GM23338 (cell line): ENCODE measurements at regions not wholly inside any gene's neighbourhood (a gene's known extent, or its start where the extent isn't known, plus 50 kb on each side); places are given as distances from the start of the nearest gene placed in this dataset.
A peak's percentile ranks its signal among the peaks of the same experiment; 100 is the strongest.

Experiments used
- ATAC-seq: fragments of 200-7000 bp; cut with Tn5 transposase; 3 replicates; pipeline ENCODE4 v1.9.1; 2020
- DNase-seq: peaks from one replicate; pipeline ENCODE4 v3.0.0-alpha.2; 2015; ENCODE audit warnings: low spot score
- H2AFZ ChIP-seq: fragments of 200-600 bp; sonication (generic); 2 replicates; pipeline ENCODE4 v1.8.0; 2016; ENCODE audit warnings: antibody characterized with exemption, mild to moderate bottlenecking, moderate library complexity
- H3F3A ChIP-seq: fragments of 200-600 bp; sonication (generic); replicated peaks from 2 replicates; pipeline ENCODE4 v1.8.0; 2017; ENCODE audit warnings: antibody characterized with exemption, mixed run types, low read depth
- H3K27ac ChIP-seq: fragments of 200-600 bp; sonication (generic); 2 replicates; pipeline ENCODE4 v1.6.1; 2016; ENCODE audit warnings: low read depth
- H3K27me3 ChIP-seq: fragments of 200-600 bp; sonication (generic); 2 replicates; pipeline ENCODE4 v1.8.0; 2016; ENCODE audit warnings: mild to moderate bottlenecking, mixed run types, moderate library complexity; ENCODE audit not compliant: insufficient read depth
- H3K36me3 ChIP-seq: fragments of 200-600 bp; sonication (generic); 2 replicates; pipeline ENCODE4 v1.8.0; 2016; ENCODE audit warnings: mild to moderate bottlenecking; ENCODE audit not compliant: insufficient read depth
- H3K4me1 ChIP-seq: fragments of 200-600 bp; sonication (generic); 2 replicates; pipeline ENCODE4 v1.8.0; 2016; ENCODE audit warnings: mild to moderate bottlenecking, moderate library complexity; ENCODE audit not compliant: insufficient read depth
- H3K4me2 ChIP-seq: fragments of 200-600 bp; sonication (generic); 2 replicates; pipeline ENCODE4 v1.7.1; 2017; ENCODE audit warnings: mixed run types
- H3K4me3 ChIP-seq: fragments of 200-600 bp; sonication (generic); 2 replicates; pipeline ENCODE4 v1.6.1; 2016; ENCODE audit warnings: mixed run types
- H3K79me2 ChIP-seq: fragments of 200-600 bp; sonication (generic); replicated peaks from 2 replicates; pipeline ENCODE4 v1.8.0; 2017; ENCODE audit warnings: mild to moderate bottlenecking; ENCODE audit not compliant: insufficient read depth
- H3K9me2 ChIP-seq: fragments of 200-600 bp; sonication (generic); 2 replicates; pipeline ENCODE4 v1.8.0; 2017; ENCODE audit not compliant: insufficient read depth
- H4K20me1 ChIP-seq: fragments of 200-600 bp; sonication (generic); replicated peaks from 2 replicates; pipeline ENCODE4 v1.8.0; 2017; ENCODE audit warnings: mild to moderate bottlenecking; ENCODE audit not compliant: insufficient read depth
- H3K27ac Mint-ChIP-seq: 2 replicates; pipeline ENCODE4 v1.8.0; 2020; ENCODE audit warnings: inconsistent platforms, mild to moderate bottlenecking, moderate library complexity, mixed read lengths
- H3K27me3 Mint-ChIP-seq: 3 replicates; pipeline ENCODE4 v1.8.0; 2022; ENCODE audit warnings: low read depth, mild to moderate bottlenecking, moderate library complexity, mixed read lengths, inconsistent platforms; ENCODE audit not compliant: insufficient read depth, poor library complexity
- H3K36me3 Mint-ChIP-seq: 3 replicates; pipeline ENCODE4 v1.8.0; 2021; ENCODE audit warnings: low read depth, mild to moderate bottlenecking, inconsistent platforms, moderate library complexity, mixed read lengths
- H3K4me1 Mint-ChIP-seq: 3 replicates; pipeline ENCODE4 v1.8.0; 2020; ENCODE audit warnings: mild to moderate bottlenecking, inconsistent platforms, mixed read lengths
- H3K4me3 Mint-ChIP-seq: 3 replicates; pipeline ENCODE4 v1.8.0; 2021; ENCODE audit warnings: moderate library complexity, mild to moderate bottlenecking, inconsistent platforms, mixed read lengths
- H3K9me3 Mint-ChIP-seq: 3 replicates; pipeline ENCODE4 v1.8.0; 2020; ENCODE audit warnings: moderate library complexity, mild to moderate bottlenecking, inconsistent platforms, mixed read lengths
- CREB1 ChIP-seq: fragments of 250-450 bp; sonication (Bioruptor Pico); IDR thresholded peaks from 2 replicates; pipeline ENCODE4 v1.5.0; 2020; ENCODE audit warnings: low read depth, mild to moderate bottlenecking, moderate library complexity
- CTCF ChIP-seq, 2 experiments: fragments of 200-600 bp in 1 of 2; sonication (generic) in 1 of 2; conservative IDR thresholded peaks; 2 replicates each; pipeline versions ENCODE4 v1.5.1 to v1.6.1; 2016 to 2017; ENCODE audit warnings: antibody characterized with exemption in 2 of 2, low read depth in 2 of 2, mild to moderate bottlenecking in 2 of 2, moderate library complexity in 1 of 2
- ETS1 ChIP-seq: IDR thresholded peaks from 2 replicates; pipeline ENCODE4 v1.6.1; 2016; ENCODE audit warnings: antibody characterized with exemption
- EZH2 ChIP-seq: fragments of 200-600 bp; sonication (generic); IDR thresholded peaks from one replicate; pipeline ENCODE4 v1.8.0; 2017; ENCODE audit warnings: antibody characterized with exemption, mild to moderate bottlenecking, low read depth; ENCODE audit not compliant: unreplicated experiment
- EZH2phosphoT487 ChIP-seq: fragments of 200-600 bp; sonication (generic); IDR thresholded peaks from one replicate; pipeline ENCODE4 v1.8.1; 2018; ENCODE audit warnings: antibody characterized with exemption; ENCODE audit not compliant: unreplicated experiment
- JUNB ChIP-seq: IDR thresholded peaks from one replicate; pipeline ENCODE4 v1.6.1; 2016; ENCODE audit warnings: antibody characterized with exemption; ENCODE audit not compliant: unreplicated experiment
- NANOG ChIP-seq: IDR thresholded peaks from 2 replicates; pipeline ENCODE4 v1.6.1; 2016; ENCODE audit warnings: antibody characterized with exemption, borderline replicate concordance
- POLR2AphosphoS5 ChIP-seq: IDR thresholded peaks from 2 replicates; pipeline ENCODE4 v1.6.1; 2016; ENCODE audit warnings: antibody characterized with exemption, low read depth
- REST ChIP-seq: IDR thresholded peaks from one replicate; pipeline ENCODE4 v1.6.1; 2018; ENCODE audit warnings: antibody characterized with exemption; ENCODE audit not compliant: unreplicated experiment
- STAT1 ChIP-seq: IDR thresholded peaks from one replicate; pipeline ENCODE4 v1.6.1; 2016; ENCODE audit warnings: antibody characterized with exemption; ENCODE audit not compliant: unreplicated experiment
- ZNF114 ChIP-seq: fragments of 250-450 bp; sonication (Bioruptor Pico); IDR thresholded peaks from 2 replicates; pipeline ENCODE4 v1.5.0; 2020; ENCODE audit warnings: mild to moderate bottlenecking, moderate library complexity
- ZNF331 ChIP-seq: fragments of 250-450 bp; sonication (Bioruptor Pico); IDR thresholded peaks from 2 replicates; pipeline ENCODE4 v1.5.0; 2020; ENCODE audit warnings: low read depth, mild to moderate bottlenecking, moderate library complexity

- no peak overlapping the region for H3K4me3 Mint-ChIP-seq
- no peaks in the 10 kb centered on the region for H3K9me3 Mint-ChIP-seq
- peaks cover 6% of the 10 kb centered on the region; the same call in 1 of the 2 replicates for H3K4me1 ChIP-seq
- no peaks in the 10 kb centered on the region for H4K20me1 ChIP-seq
- H3K4me1 Mint-ChIP-seq, result peaks cover 53% of the 10 kb centered on the region
- H3K36me3 ChIP-seq, result no peaks in the 10 kb centered on the region
- no peak for DNase-seq
- H3K79me2 ChIP-seq, result no peaks in the 10 kb centered on the region
- TF ChIP-seq EZH2 (no peak), STAT1 (no peak), REST (no peak), ZNF114 (CRISPR knock-in tag) (no peak), NANOG (no peak), CREB1 (no peak), ZNF331 (CRISPR knock-in tag) (no peak)
- no peaks in the 10 kb centered on the region for H3K36me3 Mint-ChIP-seq
- peaks cover 3% of the 10 kb centered on the region for H3K27me3 Mint-ChIP-seq
- H3K4me3 ChIP-seq, result no peak overlapping the region
- no peak overlapping the region for H3K27ac ChIP-seq
- H3K27ac Mint-ChIP-seq, result no peak overlapping the region
- no peaks in the 10 kb centered on the region for H3K27me3 ChIP-seq
- peak overlapping the region; percentile 53; the same call in 1 of the 2 replicates for H2AFZ ChIP-seq
- H3K4me2 ChIP-seq, result peak overlapping the region; percentile 24; the same call in 1 of the 2 replicates
- H3K9me2 ChIP-seq, result no peaks in the 10 kb centered on the region
- no peaks in the 10 kb centered on the region for H3F3A ChIP-seq
- ATAC-seq, result peak; percentile 46
These were observed 79.4 kb upstream of the FRMD1 start for GRCh38 chr6:168158213-168158979.

GRCh38 chr6:168157272-168158212 lies 78.5 kb upstream of the FRMD1 start:
- peak; percentile 35 for DNase-seq
- Histone ChIP-seq H3K27ac (no peak overlapping the region), H3K36me3 (no peaks in the 10 kb centered on the region), H3K4me3 (no peak overlapping the region), H3K79me2 (no peaks in the 10 kb centered on the region), H3K4me2 (peak overlapping the region; percentile 24), H2AFZ (peak overlapping the region; percentile 53; the same call in 1 of the 2 replicates), H3K27me3 (no peaks in the 10 kb centered on the region), H3K9me2 (no peaks in the 10 kb centered on the region), H3K4me1 (peaks cover 6% of the 10 kb centered on the region; the same call in 1 of the 2 replicates), H4K20me1 (no peaks in the 10 kb centered on the region), H3F3A (no peaks in the 10 kb centered on the region)
- H3K9me3 Mint-ChIP-seq, result no peaks in the 10 kb centered on the region
- H3K27me3 Mint-ChIP-seq, result peaks cover 3% of the 10 kb centered on the region
- peaks cover 53% of the 10 kb centered on the region for H3K4me1 Mint-ChIP-seq
- H3K27ac Mint-ChIP-seq, result no peak overlapping the region
- ATAC-seq, result peak; percentile 84
- no peaks in the 10 kb centered on the region for H3K36me3 Mint-ChIP-seq
- H3K4me3 Mint-ChIP-seq, result no peak overlapping the region
- TF ChIP-seq NANOG, result no peak
- TF ChIP-seq STAT1, result no peak
- TF ChIP-seq EZH2phosphoT487, result no peak
- TF ChIP-seq EZH2, result no peak
- no peak for TF ChIP-seq ZNF114 (CRISPR knock-in tag)
- no peak for TF ChIP-seq JUNB
- no peak for TF ChIP-seq CTCF (conservative IDR thresholded peaks at IDR 0.05; ENCODE audit: low read depth in 2 of 2)
- no peak for TF ChIP-seq ETS1
- no peak for TF ChIP-seq CREB1
- no peak for TF ChIP-seq ZNF331 (CRISPR knock-in tag)
- TF ChIP-seq POLR2AphosphoS5, result no peak
